Keratinocyte (primary cell): ENCODE measurements at regions not wholly inside any gene's neighbourhood (a gene's known extent, or its start where the extent isn't known, plus 50 kb on each side); places are given as distances from the start of the nearest gene placed in this dataset.

Experiments used
- DNase-seq: peaks from one replicate; pipeline ENCODE4 v3.0.0-alpha.2; 2011; ENCODE audit warnings: low read depth, missing footprints, low spot score
- FAIRE-seq: peaks from 2 replicates; lab custom pipeline; 2011; peaks lifted over from hg19 to GRCh38; lab: Jason Lieb, UNC
- H2AFZ ChIP-seq: 2 replicates; pipeline ENCODE4 v1.6.0; 2012; ENCODE audit warnings: low read length, control low read depth, inconsistent platforms; ENCODE audit not compliant: control insufficient read depth
- H3K27ac ChIP-seq: 2 replicates; pipeline ENCODE4 v1.5.1; 2011; ENCODE audit warnings: low read length; ENCODE audit not compliant: control insufficient read depth, insufficient read depth
- H3K27me3 ChIP-seq: 3 replicates; pipeline ENCODE4 v1.6.0; 2011; ENCODE audit warnings: low read length; ENCODE audit not compliant: control insufficient read depth, insufficient read depth; ENCODE audit errors: extremely low read depth
- H3K36me3 ChIP-seq, 2 experiments: 2 replicates in 1 of 2; 3 replicates in 1 of 2; pipeline ENCODE4 v1.5.1; 2011; ENCODE audit warnings: low read length in 2 of 2, mild to moderate bottlenecking in 1 of 2; ENCODE audit not compliant: control insufficient read depth in 2 of 2, insufficient read depth in 2 of 2; ENCODE audit errors: extremely low read depth in 1 of 2
- H3K4me1 ChIP-seq: 3 replicates; pipeline ENCODE4 v1.5.1; 2011; ENCODE audit warnings: low read length; ENCODE audit not compliant: control insufficient read depth, insufficient read depth; ENCODE audit errors: extremely low read depth
- H3K4me2 ChIP-seq: 3 replicates; pipeline ENCODE4 v1.6.0; 2011; ENCODE audit warnings: low read depth, low read length; ENCODE audit not compliant: control insufficient read depth, insufficient read depth; ENCODE audit errors: extremely low read depth
- H3K4me3 ChIP-seq, 3 experiments: fragments of 200-600 bp in 1 of 3; sonication (generic) in 1 of 3; 2 replicates in 2 of 3; 3 replicates in 1 of 3; pipeline ENCODE4 v1.5.1; 2011 to 2016; ENCODE audit warnings: low read length in 3 of 3, mild to moderate bottlenecking in 3 of 3, control low read depth in 2 of 3, inconsistent platforms in 1 of 3, low read depth in 1 of 3, mixed read lengths in 1 of 3, mixed run types in 1 of 3, moderate library complexity in 1 of 3; ENCODE audit not compliant: control insufficient read depth in 2 of 3, insufficient read depth in 2 of 3; ENCODE audit errors: extremely low read depth in 1 of 3
- H3K79me2 ChIP-seq: 2 replicates; pipeline ENCODE4 v1.6.0; 2012; ENCODE audit warnings: low read length; ENCODE audit not compliant: control insufficient read depth, insufficient read depth
- H3K9ac ChIP-seq: 3 replicates; pipeline ENCODE4 v1.6.0; 2011; ENCODE audit warnings: low read length; ENCODE audit not compliant: control insufficient read depth, insufficient read depth; ENCODE audit errors: extremely low read depth
- H3K9me1 ChIP-seq: 3 replicates; pipeline ENCODE4 v1.6.0; 2011; ENCODE audit warnings: low read length; ENCODE audit not compliant: control insufficient read depth, insufficient read depth; ENCODE audit errors: extremely low read depth
- H3K9me3 ChIP-seq: 2 replicates; pipeline ENCODE4 v1.5.1; 2012; ENCODE audit warnings: low read depth, low read length; ENCODE audit not compliant: control insufficient read depth
- H4K20me1 ChIP-seq: 3 replicates; pipeline ENCODE4 v1.6.0; 2011; ENCODE audit warnings: low read length; ENCODE audit not compliant: control insufficient read depth, insufficient read depth; ENCODE audit errors: extremely low read depth
- EZH2 ChIP-seq: IDR thresholded peaks from one replicate; pipeline ENCODE4 v1.6.1; 2012; ENCODE audit warnings: inconsistent platforms, mild to moderate bottlenecking, low read length, moderate library complexity
- dilution Hi-C: fragments of 300-500 bp; cut with MboI; formaldehyde crosslinking; loops from one replicate; pipeline ENCODE4 v1.7.0; 2020; ENCODE audit warnings: low sequenced_read_pairs; ENCODE audit not compliant: extremely low pct_ligation_motif_present
- TF ChIP-seq, protein P1 (sequence below), 3 experiments: IDR thresholded peaks in 1 of 3; conservative IDR thresholded peaks in 1 of 3; optimal IDR thresholded peaks in 1 of 3; 2 replicates in 2 of 3; 3 replicates in 1 of 3; pipeline versions ENCODE3 to v1.5.1; 2011; ENCODE audit warnings: low read length in 3 of 3, mild to moderate bottlenecking in 3 of 3, moderate library complexity in 2 of 3, control low read depth in 1 of 3, inconsistent platforms in 1 of 3; ENCODE audit not compliant: insufficient read depth in 2 of 3; ENCODE audit errors: extremely low read depth in 1 of 3

- Histone ChIP-seq H3K27ac (no peak overlapping the region), H3K4me2 (peak overlapping the region; percentile 85), H3K27me3 (no peaks in the 10 kb centered on the region), H3K9ac (peak overlapping the region; percentile 75), H3K36me3 (no peaks in the 10 kb centered on the region), H2AFZ (no peak overlapping the region), H3K9me3 (no peaks in the 10 kb centered on the region), H3K79me2 (no peaks in the 10 kb centered on the region), H4K20me1 (no peaks in the 10 kb centered on the region), H3K9me1 (no peaks in the 10 kb centered on the region), H3K4me3 (peak overlapping the region in 1 of 3 experiments; percentile 11), H3K4me1 (peaks cover 8% of the 10 kb centered on the region)
- DNase-seq (no peak), FAIRE-seq (no peak)
- TF ChIP-seq EZH2, result no peak
- TF ChIP-seq, protein P1, sequence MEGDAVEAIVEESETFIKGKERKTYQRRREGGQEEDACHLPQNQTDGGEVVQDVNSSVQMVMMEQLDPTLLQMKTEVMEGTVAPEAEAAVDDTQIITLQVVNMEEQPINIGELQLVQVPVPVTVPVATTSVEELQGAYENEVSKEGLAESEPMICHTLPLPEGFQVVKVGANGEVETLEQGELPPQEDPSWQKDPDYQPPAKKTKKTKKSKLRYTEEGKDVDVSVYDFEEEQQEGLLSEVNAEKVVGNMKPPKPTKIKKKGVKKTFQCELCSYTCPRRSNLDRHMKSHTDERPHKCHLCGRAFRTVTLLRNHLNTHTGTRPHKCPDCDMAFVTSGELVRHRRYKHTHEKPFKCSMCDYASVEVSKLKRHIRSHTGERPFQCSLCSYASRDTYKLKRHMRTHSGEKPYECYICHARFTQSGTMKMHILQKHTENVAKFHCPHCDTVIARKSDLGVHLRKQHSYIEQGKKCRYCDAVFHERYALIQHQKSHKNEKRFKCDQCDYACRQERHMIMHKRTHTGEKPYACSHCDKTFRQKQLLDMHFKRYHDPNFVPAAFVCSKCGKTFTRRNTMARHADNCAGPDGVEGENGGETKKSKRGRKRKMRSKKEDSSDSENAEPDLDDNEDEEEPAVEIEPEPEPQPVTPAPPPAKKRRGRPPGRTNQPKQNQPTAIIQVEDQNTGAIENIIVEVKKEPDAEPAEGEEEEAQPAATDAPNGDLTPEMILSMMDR (optimal IDR thresholded peaks at IDR 0.05 in 1 of 3, IDR thresholded peaks at IDR 0.05 in 1 of 3, conservative IDR thresholded peaks at IDR 0.05 in 1 of 3; ENCODE audit: extremely low read depth in 1 of 3, insufficient read depth in 2 of 3, low read length in 3 of 3), result no peak
- dilution Hi-C loops, result no loop called here
Measured at GRCh38 chr18:22560275-22560610, 142.5 kb upstream of the CTAGE1 start.

- Histone ChIP-seq H4K20me1 (no peaks in the 10 kb centered on the region), H3K9me1 (no peaks in the 10 kb centered on the region), H3K4me2 (no peak overlapping the region), H3K27me3 (peaks cover 3% of the 10 kb centered on the region), H3K9me3 (no peaks in the 10 kb centered on the region), H3K79me2 (no peaks in the 10 kb centered on the region), H3K9ac (no peak overlapping the region), H3K27ac (no peak overlapping the region), H2AFZ (no peak overlapping the region), H3K4me1 (peaks cover 8% of the 10 kb centered on the region), H3K36me3 (no peaks in the 10 kb centered on the region), H3K4me3 (no peak overlapping the region)
- no peak for DNase-seq
- no peak for FAIRE-seq
- dilution Hi-C loops, result no loop called here
- TF ChIP-seq, protein P1 (optimal IDR thresholded peaks at IDR 0.05 in 1 of 3, IDR thresholded peaks at IDR 0.05 in 1 of 3, conservative IDR thresholded peaks at IDR 0.05 in 1 of 3; ENCODE audit: extremely low read depth in 1 of 3, insufficient read depth in 2 of 3, low read length in 3 of 3), result no peak
- no peak for TF ChIP-seq EZH2
Measured at GRCh38 chr18:22560797-22561196, 143.1 kb upstream of the CTAGE1 start.
